HCT116 (cell line): ENCODE measurements at regions not wholly inside any gene's neighbourhood (a gene's known extent, or its start where the extent isn't known, plus 50 kb on each side); places are given as distances from the start of the nearest gene placed in this dataset.

ENCODE experiments used
- CTCF ChIP-seq, 3 experiments: fragments of 200-600 bp in 1 of 3; sonication (generic) in 1 of 3; IDR thresholded peaks in 2 of 3; conservative IDR thresholded peaks in 1 of 3; 2 replicates each; pipeline ENCODE4 v1.5.1; 2012 to 2017; ENCODE audit warnings: low read depth in 2 of 3, low read length in 2 of 3, antibody characterized with exemption in 1 of 3, borderline replicate concordance in 1 of 3, control low read depth in 1 of 3, mild to moderate bottlenecking in 1 of 3, mixed read lengths in 1 of 3, mixed run types in 1 of 3, moderate library complexity in 1 of 3; ENCODE audit not compliant: insufficient read depth in 1 of 3
- EGR1 ChIP-seq: IDR thresholded peaks from 2 replicates; pipeline ENCODE4 v1.6.1; 2012; ENCODE audit warnings: low read depth
- POLR2A ChIP-seq: IDR thresholded peaks from 2 replicates; pipeline ENCODE4 v1.7.0; 2011; ENCODE audit warnings: borderline replicate concordance; ENCODE audit not compliant: insufficient read depth, insufficient read length; ENCODE audit errors: extremely low read depth
- POLR2AphosphoS5 ChIP-seq: IDR thresholded peaks from 2 replicates; pipeline ENCODE4 v1.6.1; 2011; ENCODE audit warnings: mild to moderate bottlenecking, low read depth, low read length, moderate library complexity
- RAD21 ChIP-seq: IDR thresholded peaks from 2 replicates; pipeline ENCODE4 v1.6.1; 2012; ENCODE audit warnings: low read depth, mild to moderate bottlenecking
- REST ChIP-seq: IDR thresholded peaks from 2 replicates; pipeline ENCODE4 v1.6.1; 2012; ENCODE audit warnings: low read depth
- SIN3A ChIP-seq: IDR thresholded peaks from 2 replicates; pipeline ENCODE4 v1.6.1; 2012; ENCODE audit warnings: low read depth
- TCF7L2 ChIP-seq: IDR thresholded peaks from 2 replicates; pipeline ENCODE4 v1.7.0; 2011; ENCODE audit warnings: borderline replicate concordance, inconsistent platforms; ENCODE audit not compliant: insufficient read depth, insufficient read length; ENCODE audit errors: extremely low read depth
- ZBTB33 ChIP-seq: IDR thresholded peaks from 2 replicates; pipeline ENCODE4 v1.6.1; 2011; ENCODE audit warnings: mild to moderate bottlenecking, low read length, moderate library complexity; ENCODE audit not compliant: insufficient replicate concordance; ENCODE audit errors: extremely low read depth
- ZNF274 ChIP-seq: fragments of 200-500 bp; sonication (Bioruptor generic); IDR thresholded peaks from 2 replicates; pipeline ENCODE4 v1.6.1; 2014; ENCODE audit warnings: mild to moderate bottlenecking, low read depth, low read length, inconsistent platforms

- TF ChIP-seq CTCF (IDR thresholded peaks at IDR 0.05 in 2 of 3, conservative IDR thresholded peaks at IDR 0.05 in 1 of 3; ENCODE audit: borderline replicate concordance in 1 of 3, insufficient read depth in 1 of 3, low read depth in 2 of 3, low read length in 2 of 3) = no peak
- TF ChIP-seq RAD21 = no peak
- TF ChIP-seq POLR2A = no peak
- TF ChIP-seq POLR2AphosphoS5 = no peak
- TF ChIP-seq ZNF274 = no peak
- no peak for TF ChIP-seq ZBTB33
- TF ChIP-seq SIN3A = no peak
- TF ChIP-seq EGR1 = no peak
- TF ChIP-seq REST = no peak
- TF ChIP-seq TCF7L2 = no peak
Measured at GRCh38 chr19:27851543-27852060, 1361.3 kb downstream of the UQCRFS1 start.
